GM12892 (cell line): ENCODE measurements at regions not wholly inside any gene's neighbourhood (a gene's known extent, or its start where the extent isn't known, plus 50 kb on each side); places are given as distances from the start of the nearest gene placed in this dataset.

Experiments
- POLR2A ChIP-seq: IDR thresholded peaks from 2 replicates; pipeline ENCODE4 v1.6.1; 2011; ENCODE audit warnings: low read depth, low read length, control low read depth
- POLR2AphosphoS5 ChIP-seq: IDR thresholded peaks from 2 replicates; pipeline ENCODE4 v1.6.1; 2011; ENCODE audit warnings: low read depth, low read length, control low read depth
- TAF1 ChIP-seq: IDR thresholded peaks from 2 replicates; pipeline ENCODE4 v1.6.1; 2011; ENCODE audit warnings: low read depth, mild to moderate bottlenecking, control low read depth, low read length, borderline replicate concordance

DNA sequence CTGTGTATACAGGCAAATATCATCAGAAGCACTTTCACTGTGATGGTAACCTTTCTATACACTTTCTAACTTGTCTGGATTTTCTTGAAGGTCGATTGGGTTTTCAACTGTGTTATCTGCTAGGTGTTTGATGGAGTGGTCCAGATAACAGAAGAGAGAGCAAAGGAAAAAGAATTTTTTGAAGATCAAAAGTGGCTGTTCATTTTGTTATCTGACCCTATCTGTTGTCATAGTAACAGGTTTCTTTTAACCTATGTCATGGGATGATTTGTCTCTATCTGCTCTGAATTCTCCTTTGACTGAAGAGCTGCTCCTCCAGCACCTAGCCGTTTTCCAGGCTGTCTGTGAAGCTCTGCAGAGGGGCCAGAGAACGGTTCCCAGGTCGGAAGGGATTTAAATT lies 77.8 kb upstream of the IRX2 start:
- no peak for TF ChIP-seq POLR2AphosphoS5
- TF ChIP-seq POLR2A: no peak
- TF ChIP-seq TAF1: no peak
